Ishikawa (cell line): ENCODE measurements at regions not wholly inside any gene's neighbourhood (a gene's known extent, or its start where the extent isn't known, plus 50 kb on each side); places are given as distances from the start of the nearest gene placed in this dataset.

Source experiments
- CEBPB ChIP-seq: IDR thresholded peaks from 2 replicates; pipeline ENCODE4 v1.6.1; 2012
- CREB1 ChIP-seq: IDR thresholded peaks from 2 replicates; pipeline ENCODE4 v1.6.1; 2012; ENCODE audit warnings: low read depth
- EGR1 ChIP-seq: IDR thresholded peaks from 2 replicates; pipeline ENCODE4 v1.6.1; 2012
- EP300 ChIP-seq: IDR thresholded peaks from 2 replicates; pipeline ENCODE4 v1.6.1; 2012; ENCODE audit warnings: borderline replicate concordance
- FOXM1 ChIP-seq: IDR thresholded peaks from 2 replicates; pipeline ENCODE4 v1.6.1; 2012; ENCODE audit warnings: low read depth, borderline replicate concordance
- NFIC ChIP-seq: IDR thresholded peaks from 2 replicates; pipeline ENCODE4 v1.6.1; 2012
- RAD21 ChIP-seq: IDR thresholded peaks from 2 replicates; pipeline ENCODE4 v1.6.1; 2012; ENCODE audit warnings: low read depth
- REST ChIP-seq: IDR thresholded peaks from 2 replicates; pipeline ENCODE4 v1.6.1; 2012; ENCODE audit warnings: low read depth, mild to moderate bottlenecking
- TAF1 ChIP-seq: IDR thresholded peaks from 2 replicates; pipeline ENCODE4 v1.6.1; 2012; ENCODE audit warnings: low read depth, mild to moderate bottlenecking
- TCF12 ChIP-seq: IDR thresholded peaks from 2 replicates; pipeline ENCODE4 v1.6.1; 2012; ENCODE audit warnings: low read depth
- TEAD4 ChIP-seq: IDR thresholded peaks from 2 replicates; pipeline ENCODE4 v1.6.1; 2012
- YY1 ChIP-seq: IDR thresholded peaks from 2 replicates; pipeline ENCODE4 v1.6.1; 2012; ENCODE audit warnings: low read depth
- ZBTB7A ChIP-seq: IDR thresholded peaks from 2 replicates; pipeline ENCODE4 v1.6.1; 2012; ENCODE audit warnings: low read depth
- TF ChIP-seq, protein P1 (sequence below): IDR thresholded peaks from 2 replicates; pipeline ENCODE4 v1.6.1; 2012
- TF ChIP-seq, protein P2 (sequence below): IDR thresholded peaks from 2 replicates; pipeline ENCODE4 v1.6.1; 2012

DNA sequence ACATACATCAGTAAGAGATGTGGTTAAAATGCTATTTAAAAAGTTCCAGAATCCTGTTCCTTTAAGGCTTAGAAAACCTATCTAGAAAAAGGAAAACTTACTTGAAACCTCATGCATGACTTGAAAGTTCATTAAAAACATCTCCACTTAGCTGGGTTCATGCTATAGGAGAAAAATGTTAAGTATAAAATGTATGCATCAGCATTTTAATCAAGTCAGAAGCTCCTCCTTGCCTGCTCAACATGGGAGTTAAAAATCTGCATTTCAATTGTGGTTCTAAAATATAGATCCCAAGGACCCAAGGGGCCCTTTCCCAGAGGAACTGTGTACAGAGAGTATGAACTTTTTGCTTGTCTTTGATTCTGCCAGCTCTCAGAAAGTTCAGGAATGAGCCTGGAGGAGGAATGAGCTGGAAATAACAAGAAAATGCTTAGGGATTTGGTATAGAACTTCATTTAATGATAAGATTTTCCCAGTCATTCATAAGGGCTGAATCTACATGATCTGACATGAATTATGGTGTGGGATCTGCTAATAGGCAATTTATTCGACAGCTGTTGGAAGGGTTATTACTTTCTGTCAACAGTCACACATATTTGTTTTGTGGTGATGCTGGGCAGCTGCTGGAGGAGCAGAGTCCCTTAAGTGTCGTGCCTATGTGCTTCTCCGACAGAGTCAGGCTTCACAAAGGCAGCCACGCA lies 85.6 kb upstream of the MTPN start:
- TF ChIP-seq ZBTB7A (no peak), FOXM1 (no peak), TCF12 (no peak), YY1 (no peak), EP300 (no peak), TEAD4 (no peak), CEBPB (no peak), NFIC (no peak), TAF1 (no peak), REST (no peak), RAD21 (no peak), EGR1 (no peak)
- TF ChIP-seq, protein P1, sequence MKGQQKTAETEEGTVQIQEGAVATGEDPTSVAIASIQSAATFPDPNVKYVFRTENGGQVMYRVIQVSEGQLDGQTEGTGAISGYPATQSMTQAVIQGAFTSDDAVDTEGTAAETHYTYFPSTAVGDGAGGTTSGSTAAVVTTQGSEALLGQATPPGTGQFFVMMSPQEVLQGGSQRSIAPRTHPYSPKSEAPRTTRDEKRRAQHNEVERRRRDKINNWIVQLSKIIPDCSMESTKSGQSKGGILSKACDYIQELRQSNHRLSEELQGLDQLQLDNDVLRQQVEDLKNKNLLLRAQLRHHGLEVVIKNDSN, result no peak
- TF ChIP-seq, protein P2, sequence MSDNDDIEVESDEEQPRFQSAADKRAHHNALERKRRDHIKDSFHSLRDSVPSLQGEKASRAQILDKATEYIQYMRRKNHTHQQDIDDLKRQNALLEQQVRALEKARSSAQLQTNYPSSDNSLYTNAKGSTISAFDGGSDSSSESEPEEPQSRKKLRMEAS, result no peak

DNA sequence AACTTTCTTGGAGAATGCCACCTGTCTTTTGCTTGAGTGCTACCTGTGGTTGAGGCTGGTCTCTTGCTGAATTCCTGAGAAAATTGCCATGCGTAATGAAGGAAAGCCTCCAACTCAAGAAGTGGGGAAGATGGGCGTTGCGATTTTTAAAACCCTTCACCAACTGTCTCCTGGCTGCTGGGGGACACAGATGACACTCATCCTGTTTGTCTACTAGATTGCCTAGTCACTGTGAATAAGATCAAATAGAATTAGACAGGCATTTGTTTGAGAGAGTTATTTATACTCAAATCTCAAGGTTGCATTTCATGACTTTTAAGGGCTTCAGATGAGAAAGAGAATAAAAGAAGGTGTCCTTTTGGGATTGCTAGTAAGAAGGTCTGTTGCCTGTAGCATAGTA lies 84.3 kb upstream of the MTPN start:
- no peak for TF ChIP-seq EP300
- TF ChIP-seq TAF1, result no peak
- no peak for TF ChIP-seq CREB1
- TF ChIP-seq RAD21, result no peak
- TF ChIP-seq, protein P2, result no peak
- no peak for TF ChIP-seq EGR1
- no peak for TF ChIP-seq NFIC
- TF ChIP-seq, protein P1, result no peak
- no peak for TF ChIP-seq TEAD4
- no peak for TF ChIP-seq TCF12
- TF ChIP-seq REST, result no peak

DNA sequence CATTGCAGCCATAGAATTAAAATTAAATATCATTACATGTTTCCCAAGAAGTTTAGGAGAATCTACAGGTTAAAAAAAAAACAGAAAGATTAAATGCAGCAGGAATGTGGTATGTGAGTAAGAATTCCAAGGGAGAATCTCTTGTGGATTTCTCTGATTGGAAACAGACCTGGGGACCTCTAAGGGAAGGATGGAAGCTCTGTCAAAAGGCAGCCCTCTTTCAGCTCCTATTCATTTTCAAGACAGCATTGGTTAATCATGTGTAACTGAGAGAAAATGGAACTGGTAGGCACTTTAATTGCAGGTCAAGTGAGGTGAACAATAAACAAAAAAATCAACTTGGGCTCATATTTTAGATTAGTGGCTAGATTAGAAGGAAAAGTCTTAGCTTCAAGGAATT lies 81.4 kb upstream of the MTPN start:
- TF ChIP-seq ZBTB7A (no peak), CREB1 (no peak), EGR1 (no peak), EP300 (no peak), RAD21 (no peak), TEAD4 (no peak), FOXM1 (no peak), TAF1 (no peak), YY1 (no peak), TCF12 (no peak), REST (no peak), NFIC (no peak)
- TF ChIP-seq, protein P2, result no peak
- TF ChIP-seq, protein P1, result no peak

DNA sequence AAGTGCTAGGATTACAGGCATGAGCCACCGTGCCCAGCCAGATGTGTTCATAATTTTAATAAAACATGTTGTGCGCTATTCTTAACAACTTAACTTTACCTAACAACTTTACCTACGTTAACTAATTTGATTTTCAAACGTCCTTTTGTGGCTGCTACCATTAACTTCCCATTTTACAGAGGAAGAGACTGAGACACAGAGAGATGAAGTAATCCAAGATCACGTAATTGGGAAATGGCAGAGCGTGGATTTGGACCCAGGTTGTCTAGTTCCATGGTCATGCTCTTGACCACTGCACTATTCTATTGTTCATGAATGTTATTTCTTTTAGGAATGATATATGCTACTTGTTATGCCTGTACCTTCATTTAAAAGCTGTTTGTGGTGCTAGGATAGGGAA lies 80.3 kb upstream of the MTPN start:
- TF ChIP-seq CREB1 (no peak), TEAD4 (no peak), CEBPB (no peak), ZBTB7A (no peak), EGR1 (no peak), TCF12 (no peak), YY1 (no peak), EP300 (no peak), NFIC (no peak), RAD21 (no peak), TAF1 (no peak), REST (no peak)
- TF ChIP-seq, protein P2, result no peak
- TF ChIP-seq, protein P1, result no peak
